ENCODE measurements at regions not wholly inside any gene's neighbourhood (a gene's known extent, or its start where the extent isn't known, plus 50 kb on each side); places are given as distances from the start of the nearest gene placed in this dataset.

GRCh38 chr10:31648966-31649365 is 279.7 kb downstream of the ARHGAP12 start:
- TF ChIP-seq CTCF (IDR thresholded peaks at IDR 0.05) (no peak), POLR2AphosphoS5 (IDR thresholded peaks at IDR 0.05; ENCODE audit: low read depth, low read length) (no peak), REST (IDR thresholded peaks at IDR 0.05; ENCODE audit: insufficient read depth in 1 of 2, low read depth in 2 of 2, low read length in 1 of 2) (no peak), TCF7L2 (IDR thresholded peaks at IDR 0.05; ENCODE audit: low read depth, low read length) (no peak)
